Fibroblast of lung (primary cell): ENCODE measurements at regions not wholly inside any gene's neighbourhood (a gene's known extent, or its start where the extent isn't known, plus 50 kb on each side); places are given as distances from the start of the nearest gene placed in this dataset.

Experiments used
- CTCF ChIP-seq, 2 donors: IDR thresholded peaks in 1 of 2; conservative IDR thresholded peaks in 1 of 2; 1 replicate in 1 of 2; 2 replicates in 1 of 2; pipeline ENCODE4 v1.5.1; 2011 to 2012; ENCODE audit warnings: low read length in 2 of 2, control low read depth in 1 of 2, inconsistent platforms in 1 of 2, low read depth in 1 of 2, mild to moderate bottlenecking in 1 of 2
- EZH2 ChIP-seq: IDR thresholded peaks from 2 replicates; pipeline ENCODE4 v1.5.1; 2012; ENCODE audit warnings: low read length, control low read depth, mild to moderate bottlenecking; ENCODE audit errors: missing control alignments

GRCh38 chr12:24695657-24696329 lies 253.1 kb downstream of the BCAT1 start:
- no peak for TF ChIP-seq CTCF (conservative IDR thresholded peaks at IDR 0.05 in 1 of 2, IDR thresholded peaks at IDR 0.05 in 1 of 2; ENCODE audit: low read depth in 1 of 2, low read length in 2 of 2)
- TF ChIP-seq EZH2 = no peak
